CD14-positive monocyte (primary cell): ENCODE measurements at regions not wholly inside any gene's neighbourhood (a gene's known extent, or its start where the extent isn't known, plus 50 kb on each side); places are given as distances from the start of the nearest gene placed in this dataset.

Experiments used
- DNase-seq, 3 donors: peaks; one replicate each; pipeline ENCODE4 v3.0.0-alpha.2; 2011 to 2022
- H2AFZ ChIP-seq: 2 replicates; pipeline ENCODE4 v1.6.0; 2012; ENCODE audit warnings: mild to moderate bottlenecking, low read depth, low read length, inconsistent platforms; ENCODE audit not compliant: insufficient read depth, poor library complexity, severe bottlenecking
- H3K27ac ChIP-seq, 2 donors: 1 replicate in 1 of 2; 2 replicates in 1 of 2; pipeline ENCODE4 v1.5.1; 2012 to 2013; ENCODE audit warnings: low read length in 2 of 2, control low read depth in 1 of 2, inconsistent platforms in 1 of 2, low read depth in 1 of 2, mild to moderate bottlenecking in 1 of 2
- H3K27me3 ChIP-seq, 2 donors: one replicate each; pipeline versions ENCODE4 v1.6.0 to v1.6.1; 2011 to 2013; ENCODE audit warnings: low read length in 2 of 2; ENCODE audit not compliant: control insufficient read depth in 2 of 2, insufficient read depth in 2 of 2
- H3K36me3 ChIP-seq, 2 donors: replicated peaks in 1 of 2; 1 replicate in 1 of 2; 2 replicates in 1 of 2; pipeline versions ENCODE4 v1.5.1 to v1.6.1; 2012 to 2013; ENCODE audit warnings: low read length in 2 of 2, control low read depth in 1 of 2, inconsistent platforms in 1 of 2, mild to moderate bottlenecking in 1 of 2; ENCODE audit not compliant: insufficient read depth in 2 of 2, control insufficient read depth in 1 of 2
- H3K4me1 ChIP-seq, 2 donors: 1 replicate in 1 of 2; 2 replicates in 1 of 2; pipeline versions ENCODE4 v1.5.1 to v1.6.1; 2012 to 2013; ENCODE audit warnings: low read length in 2 of 2, control low read depth in 1 of 2, inconsistent platforms in 1 of 2, mild to moderate bottlenecking in 1 of 2, moderate library complexity in 1 of 2; ENCODE audit not compliant: insufficient read depth in 2 of 2, control insufficient read depth in 1 of 2
- H3K4me2 ChIP-seq: replicated peaks from 2 replicates; pipeline ENCODE3; 2012; ENCODE audit warnings: low read length, moderate library complexity, mild to moderate bottlenecking; ENCODE audit not compliant: poor library complexity, severe bottlenecking; ENCODE audit errors: extremely low read depth
- H3K4me3 ChIP-seq, 3 experiments: fragments of 200-600 bp in 1 of 3; sonication (generic) in 1 of 3; replicated peaks in 1 of 3; 1 replicate in 2 of 3; 2 replicates in 1 of 3; pipeline ENCODE4 v1.5.1; 2011 to 2013; ENCODE audit warnings: low read length in 3 of 3, mild to moderate bottlenecking in 3 of 3, control low read depth in 2 of 3, low read depth in 2 of 3, inconsistent platforms in 1 of 3, moderate library complexity in 1 of 3
- H3K79me2 ChIP-seq: 2 replicates; pipeline ENCODE4 v1.6.0; 2012; ENCODE audit warnings: mild to moderate bottlenecking, control low read depth, inconsistent platforms, low read length, moderate library complexity; ENCODE audit not compliant: insufficient read depth
- H3K9ac ChIP-seq: 2 replicates; pipeline ENCODE4 v1.6.0; 2017; ENCODE audit warnings: low read length, mild to moderate bottlenecking; ENCODE audit not compliant: insufficient read depth, poor library complexity, severe bottlenecking
- H3K9me3 ChIP-seq, 2 donors: replicated peaks in 1 of 2; 1 replicate in 1 of 2; 2 replicates in 1 of 2; pipeline versions ENCODE4 v1.5.1 to v1.6.1; 2012 to 2013; ENCODE audit warnings: low read length in 2 of 2, control low read depth in 1 of 2; ENCODE audit not compliant: control insufficient read depth in 1 of 2, insufficient read depth in 1 of 2
- H4K20me1 ChIP-seq: 2 replicates; pipeline ENCODE4 v1.6.0; 2012; ENCODE audit warnings: mild to moderate bottlenecking, low read length, control low read depth, moderate library complexity; ENCODE audit not compliant: insufficient read depth
- H3K27ac Mint-ChIP-seq, 7 donors: one replicate each; pipeline ENCODE4 v1.8.0; 2020; ENCODE audit warnings: mild to moderate bottlenecking in 7 of 7, mixed read lengths in 7 of 7, moderate library complexity in 6 of 7, inconsistent platforms in 2 of 7
- H3K27me3 Mint-ChIP-seq, 3 donors: one replicate each; pipeline ENCODE4 v1.8.0; 2021 to 2022; ENCODE audit warnings: low read depth in 3 of 3, mild to moderate bottlenecking in 3 of 3, mixed read lengths in 3 of 3, moderate library complexity in 3 of 3, inconsistent platforms in 1 of 3
- H3K36me3 Mint-ChIP-seq, 2 donors: one replicate each; pipeline ENCODE4 v1.8.0; 2020; ENCODE audit warnings: mixed read lengths in 2 of 2, inconsistent platforms in 1 of 2, mild to moderate bottlenecking in 1 of 2
- H3K4me1 Mint-ChIP-seq: one replicate; pipeline ENCODE4 v1.8.0; 2020; ENCODE audit warnings: mild to moderate bottlenecking, mixed read lengths
- H3K4me3 Mint-ChIP-seq, 2 donors: one replicate each; pipeline ENCODE4 v1.8.0; 2020; ENCODE audit warnings: mild to moderate bottlenecking in 2 of 2, mixed read lengths in 2 of 2, moderate library complexity in 1 of 2
- H3K9me3 Mint-ChIP-seq, 7 donors: one replicate each; pipeline ENCODE4 v1.8.0; 2020 to 2022; ENCODE audit warnings: mixed read lengths in 7 of 7, mild to moderate bottlenecking in 6 of 7, moderate library complexity in 6 of 7, inconsistent platforms in 2 of 7
- WGBS: methylation state at CpG from one replicate; pipeline ENCODE4 v1.1.5; 2013; ENCODE audit warnings: missing lambda C conversion rate; ENCODE audit not compliant: insufficient coverage; 5-methylcytosine and 5-hydroxymethylcytosine counted together
- intact Hi-C, 2 donors: fragments of 100-400 bp; cut with micrococcal nuclease; formaldehyde crosslinking; loops; one replicate each; pipeline versions ENCODE4 v1.15.0 to v1.15.1; 2023
- TF ChIP-seq, protein P1 (sequence below): fragments of 200-600 bp; IDR thresholded peaks from one replicate; pipeline ENCODE4 v1.8.0; 2022; ENCODE audit warnings: antibody characterized with exemption, mild to moderate bottlenecking

DNA sequence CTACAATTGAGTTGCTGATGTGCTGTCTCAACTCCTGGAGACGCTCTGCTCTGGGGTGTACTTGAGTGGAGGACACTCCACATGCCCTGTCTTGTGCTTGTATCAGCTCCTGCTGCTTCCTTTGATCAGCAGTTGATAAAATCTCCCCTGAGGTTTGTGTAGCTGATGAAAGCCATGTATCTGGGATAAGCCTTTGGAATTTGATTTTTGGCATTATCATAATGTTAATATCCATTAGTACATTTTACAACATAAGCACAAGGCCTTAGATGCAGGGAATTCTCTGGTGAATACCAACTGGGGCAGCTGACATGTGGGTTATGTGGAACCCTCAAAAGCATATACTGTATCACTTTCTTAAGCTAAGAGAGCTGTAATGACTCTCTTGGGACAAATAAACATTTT is 222.7 kb upstream of the ITGA4 start:
- Histone ChIP-seq H3K36me3 (no peaks in the 10 kb centered on the region), H3K9me3 (no peaks in the 10 kb centered on the region), H3K27me3 (no peaks in the 10 kb centered on the region), H3K4me3 (no peak overlapping the region), H3K4me1 (peaks cover 12 to 24% of the 10 kb centered on the region in 2 donors), H3K27ac (no peak overlapping the region), H4K20me1 (no peaks in the 10 kb centered on the region), H3K79me2 (no peaks in the 10 kb centered on the region), H2AFZ (no peak overlapping the region), H3K4me2 (no peak overlapping the region), H3K9ac (no peak overlapping the region)
- H3K4me3 Mint-ChIP-seq, result no peak overlapping the region
- H3K27ac Mint-ChIP-seq, result no peak overlapping the region
- no peaks in the 10 kb centered on the region for H3K9me3 Mint-ChIP-seq
- DNase-seq, result no peak
- peaks cover 0 to 5% of the 10 kb centered on the region in 2 donors for H3K36me3 Mint-ChIP-seq
- TF ChIP-seq, protein P1, sequence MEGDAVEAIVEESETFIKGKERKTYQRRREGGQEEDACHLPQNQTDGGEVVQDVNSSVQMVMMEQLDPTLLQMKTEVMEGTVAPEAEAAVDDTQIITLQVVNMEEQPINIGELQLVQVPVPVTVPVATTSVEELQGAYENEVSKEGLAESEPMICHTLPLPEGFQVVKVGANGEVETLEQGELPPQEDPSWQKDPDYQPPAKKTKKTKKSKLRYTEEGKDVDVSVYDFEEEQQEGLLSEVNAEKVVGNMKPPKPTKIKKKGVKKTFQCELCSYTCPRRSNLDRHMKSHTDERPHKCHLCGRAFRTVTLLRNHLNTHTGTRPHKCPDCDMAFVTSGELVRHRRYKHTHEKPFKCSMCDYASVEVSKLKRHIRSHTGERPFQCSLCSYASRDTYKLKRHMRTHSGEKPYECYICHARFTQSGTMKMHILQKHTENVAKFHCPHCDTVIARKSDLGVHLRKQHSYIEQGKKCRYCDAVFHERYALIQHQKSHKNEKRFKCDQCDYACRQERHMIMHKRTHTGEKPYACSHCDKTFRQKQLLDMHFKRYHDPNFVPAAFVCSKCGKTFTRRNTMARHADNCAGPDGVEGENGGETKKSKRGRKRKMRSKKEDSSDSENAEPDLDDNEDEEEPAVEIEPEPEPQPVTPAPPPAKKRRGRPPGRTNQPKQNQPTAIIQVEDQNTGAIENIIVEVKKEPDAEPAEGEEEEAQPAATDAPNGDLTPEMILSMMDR, result no peak
- intact Hi-C loops, result no loop called here
- peaks cover 27% of the 10 kb centered on the region for H3K4me1 Mint-ChIP-seq
- peaks cover 0 to 2% (median 0%) of the 10 kb centered on the region in 3 donors for H3K27me3 Mint-ChIP-seq
- WGBS, result 100% methylated on average over 1 of the region's 1 CpG

DNA sequence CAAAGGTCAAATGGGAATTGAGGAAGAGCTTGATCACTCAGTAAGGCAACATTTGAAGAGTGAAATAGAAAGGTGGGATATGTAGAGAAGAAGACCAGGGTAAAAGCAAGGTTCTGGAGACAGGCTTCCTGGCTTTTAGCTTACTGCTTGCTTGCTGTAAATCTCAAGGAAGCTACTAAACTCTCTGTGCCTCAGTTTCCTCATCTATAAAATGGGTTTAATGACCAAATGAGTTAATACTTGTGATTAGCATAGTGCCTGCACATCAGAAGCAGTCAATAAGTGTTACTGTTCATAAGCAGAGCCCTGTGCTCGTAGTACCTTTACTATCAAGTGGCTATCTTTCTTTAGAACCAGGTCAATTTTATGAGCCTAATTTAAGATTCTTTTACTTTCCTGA is 222.2 kb upstream of the ITGA4 start:
- DNase-seq, result no peak
- intact Hi-C loops, result no loop called here
- H3K36me3 ChIP-seq, result no peaks in the 10 kb centered on the region
- H3K36me3 Mint-ChIP-seq, result peaks cover 0 to 5% of the 10 kb centered on the region in 2 donors
- H3K4me3 ChIP-seq, result no peak overlapping the region
- H3K27ac Mint-ChIP-seq, result no peak overlapping the region
- no peaks in the 10 kb centered on the region for H4K20me1 ChIP-seq
- H3K4me2 ChIP-seq, result no peak overlapping the region
- no peak overlapping the region for H2AFZ ChIP-seq
- H3K9ac ChIP-seq, result no peak overlapping the region
- no peaks in the 10 kb centered on the region for H3K9me3 Mint-ChIP-seq
- H3K27me3 Mint-ChIP-seq, result peaks cover 0 to 2% (median 0%) of the 10 kb centered on the region in 3 donors
- H3K4me1 ChIP-seq, result peaks cover 16 to 29% of the 10 kb centered on the region in 2 donors
- no CpG with 5 or more reads among the region's 1 CpG for WGBS
- H3K4me3 Mint-ChIP-seq, result no peak overlapping the region
- H3K27me3 ChIP-seq, result no peaks in the 10 kb centered on the region
- TF ChIP-seq, protein P1, result no peak
- no peaks in the 10 kb centered on the region for H3K79me2 ChIP-seq
- no peaks in the 10 kb centered on the region for H3K9me3 ChIP-seq
- H3K27ac ChIP-seq, result no peak overlapping the region
- H3K4me1 Mint-ChIP-seq, result peaks cover 29% of the 10 kb centered on the region
